GM12892 (cell line): ENCODE measurements at regions not wholly inside any gene's neighbourhood (a gene's known extent, or its start where the extent isn't known, plus 50 kb on each side); places are given as distances from the start of the nearest gene placed in this dataset.

Source experiments
- POLR2A ChIP-seq: IDR thresholded peaks from 2 replicates; pipeline ENCODE4 v1.6.1; 2011; ENCODE audit warnings: low read depth, low read length, control low read depth
- POLR2AphosphoS5 ChIP-seq: IDR thresholded peaks from 2 replicates; pipeline ENCODE4 v1.6.1; 2011; ENCODE audit warnings: low read depth, low read length, control low read depth
- TAF1 ChIP-seq: IDR thresholded peaks from 2 replicates; pipeline ENCODE4 v1.6.1; 2011; ENCODE audit warnings: low read depth, mild to moderate bottlenecking, control low read depth, low read length, borderline replicate concordance

DNA sequence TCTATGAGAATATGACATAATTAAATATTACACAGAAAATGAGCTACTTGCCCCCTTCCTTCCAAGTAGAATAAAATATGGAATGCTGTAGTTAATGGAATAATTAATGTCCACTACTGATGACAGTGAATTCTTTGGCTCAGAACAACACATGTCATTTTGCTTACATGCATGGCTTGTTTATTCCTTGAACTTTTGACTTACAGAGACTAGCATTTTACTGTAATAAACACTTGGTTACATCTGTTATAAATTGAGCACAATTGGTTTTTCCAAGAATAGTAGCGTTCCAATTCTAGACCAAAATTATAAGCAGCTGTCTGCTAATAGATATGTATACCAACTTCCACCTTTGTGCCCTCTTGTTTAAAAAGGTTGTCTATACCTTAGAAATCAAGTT, 286.7 kb downstream of the OTUD1 start:
- no peak for TF ChIP-seq TAF1
- TF ChIP-seq POLR2AphosphoS5, result no peak
- TF ChIP-seq POLR2A, result no peak
